H9 (cell line): ENCODE measurements at regions not wholly inside any gene's neighbourhood (a gene's known extent, or its start where the extent isn't known, plus 50 kb on each side); places are given as distances from the start of the nearest gene placed in this dataset.
A peak's percentile ranks its signal among the peaks of the same experiment; 100 is the strongest.

Experiments used
- DNase-seq: peaks from one replicate; pipeline ENCODE4 v3.0.0-alpha.2; 2017
- H2AFZ ChIP-seq: one replicate; pipeline ENCODE4 v1.6.1; 2013; ENCODE audit warnings: mild to moderate bottlenecking, low read length, control low read depth, moderate library complexity
- H2AK5ac ChIP-seq: 2 replicates; pipeline ENCODE4 v1.6.1; 2013; ENCODE audit warnings: low read length, control low read depth, mixed read lengths; ENCODE audit not compliant: insufficient read length
- H2BK120ac ChIP-seq: one replicate; pipeline ENCODE4 v1.6.1; 2013; ENCODE audit warnings: low read depth, mild to moderate bottlenecking, low read length, control low read depth, inconsistent platforms; ENCODE audit not compliant: poor library complexity, severe bottlenecking
- H2BK12ac ChIP-seq: 2 replicates; pipeline ENCODE4 v1.6.1; 2013; ENCODE audit warnings: low read length, control low read depth, mixed read lengths, low read depth; ENCODE audit not compliant: insufficient read length
- H2BK15ac ChIP-seq: 2 replicates; pipeline ENCODE4 v1.6.1; 2013; ENCODE audit warnings: low read depth, low read length, control low read depth
- H2BK20ac ChIP-seq: one replicate; pipeline ENCODE4 v1.6.1; 2013; ENCODE audit warnings: low read depth, mild to moderate bottlenecking, low read length, control low read depth, inconsistent platforms; ENCODE audit not compliant: poor library complexity, severe bottlenecking
- H2BK5ac ChIP-seq: 2 replicates; pipeline ENCODE4 v1.6.1; 2013; ENCODE audit warnings: low read length, control low read depth, mixed read lengths; ENCODE audit not compliant: insufficient read length
- H3K14ac ChIP-seq: 2 replicates; pipeline ENCODE4 v1.6.1; 2013; ENCODE audit warnings: low read length, control low read depth; ENCODE audit not compliant: insufficient read depth
- H3K18ac ChIP-seq: 2 replicates; pipeline ENCODE4 v1.6.1; 2013; ENCODE audit warnings: low read depth, mild to moderate bottlenecking, mixed read lengths, low read length, control low read depth; ENCODE audit not compliant: insufficient read length
- H3K23ac ChIP-seq: 2 replicates; pipeline ENCODE4 v1.6.1; 2013; ENCODE audit warnings: low read length, control low read depth, mixed read lengths, low read depth; ENCODE audit not compliant: insufficient read length
- H3K23me2 ChIP-seq: 2 replicates; pipeline ENCODE4 v1.6.1; 2013; ENCODE audit warnings: low read depth, mild to moderate bottlenecking, mixed read lengths, low read length, control low read depth; ENCODE audit not compliant: insufficient read length, poor library complexity, severe bottlenecking
- H3K27ac ChIP-seq: 2 replicates; pipeline ENCODE4 v1.5.1; 2013; ENCODE audit warnings: low read length, control low read depth, mixed read lengths, low read depth; ENCODE audit not compliant: insufficient read length
- H3K27me3 ChIP-seq: 2 replicates; pipeline ENCODE4 v1.6.1; 2013; ENCODE audit warnings: low read length, control low read depth, inconsistent platforms; ENCODE audit not compliant: insufficient read depth
- H3K4ac ChIP-seq: 2 replicates; pipeline ENCODE4 v1.6.1; 2013; ENCODE audit warnings: low read depth, mild to moderate bottlenecking, control low read depth, inconsistent platforms, low read length, moderate library complexity
- H3K4me1 ChIP-seq: 2 replicates; pipeline ENCODE4 v1.6.1; 2013; ENCODE audit warnings: low read length, control low read depth, inconsistent platforms; ENCODE audit not compliant: insufficient read depth
- H3K4me2 ChIP-seq: 2 replicates; pipeline ENCODE4 v1.6.1; 2013; ENCODE audit warnings: low read length, control low read depth, mixed read lengths; ENCODE audit not compliant: insufficient read length, insufficient read depth
- H3K56ac ChIP-seq: 2 replicates; pipeline ENCODE4 v1.6.1; 2013; ENCODE audit warnings: low read depth, mild to moderate bottlenecking, mixed read lengths, low read length, control low read depth; ENCODE audit not compliant: insufficient read length
- H3K79me1 ChIP-seq: 2 replicates; pipeline ENCODE4 v1.6.1; 2013; ENCODE audit warnings: low read depth, mild to moderate bottlenecking, moderate library complexity, low read length, control low read depth, inconsistent platforms; ENCODE audit not compliant: insufficient read depth, poor library complexity, severe bottlenecking
- H3K79me2 ChIP-seq: 2 replicates; pipeline ENCODE4 v1.6.1; 2013; ENCODE audit warnings: low read length, control low read depth, inconsistent platforms; ENCODE audit not compliant: insufficient read depth
- H3K9ac ChIP-seq: 2 replicates; pipeline ENCODE4 v1.6.1; 2013; ENCODE audit warnings: low read length, control low read depth, mixed read lengths; ENCODE audit not compliant: insufficient read length; ENCODE audit errors: extremely low read depth
- H3K9me3 ChIP-seq: one replicate; pipeline ENCODE4 v1.6.1; 2013; ENCODE audit warnings: low read depth, low read length, inconsistent platforms; ENCODE audit not compliant: control insufficient read depth
- H3T11ph ChIP-seq: one replicate; pipeline ENCODE4 v1.6.1; 2013; ENCODE audit warnings: mild to moderate bottlenecking, low read length, control low read depth, inconsistent platforms
- H4K20me1 ChIP-seq: one replicate; pipeline ENCODE4 v1.6.1; 2013; ENCODE audit not compliant: control insufficient read depth, insufficient read length, insufficient read depth
- H4K5ac ChIP-seq: 2 replicates; pipeline ENCODE4 v1.6.1; 2013; ENCODE audit warnings: low read depth, mild to moderate bottlenecking, mixed read lengths, low read length, control low read depth; ENCODE audit not compliant: insufficient read length
- H4K8ac ChIP-seq: replicated peaks from 2 replicates; pipeline ENCODE4 v1.6.1; 2013; ENCODE audit warnings: low read length, control low read depth, mixed read lengths, low read depth; ENCODE audit not compliant: insufficient read length
- H4K91ac ChIP-seq: 2 replicates; pipeline ENCODE4 v1.6.1; 2013; ENCODE audit warnings: low read depth, mild to moderate bottlenecking, moderate library complexity, mixed read lengths, low read length, control low read depth; ENCODE audit not compliant: insufficient read length
- H3K27ac Mint-ChIP-seq, 3 experiments: 2 replicates in 2 of 3; 3 replicates in 1 of 3; pipeline ENCODE4 v1.8.0; 2020 to 2021; ENCODE audit warnings: mixed read lengths in 3 of 3, mild to moderate bottlenecking in 1 of 3, moderate library complexity in 1 of 3
- H3K27me3 Mint-ChIP-seq: 2 replicates; pipeline ENCODE4 v1.8.0; 2021; ENCODE audit warnings: low read depth, mild to moderate bottlenecking, moderate library complexity, mixed read lengths
- H3K36me3 Mint-ChIP-seq, 3 experiments: 2 replicates in 2 of 3; 3 replicates in 1 of 3; pipeline ENCODE4 v1.8.0; 2020 to 2021; ENCODE audit warnings: low read depth in 3 of 3, mixed read lengths in 3 of 3; ENCODE audit not compliant: insufficient read depth in 1 of 3
- H3K4me1 Mint-ChIP-seq, 2 experiments: 2 replicates each; pipeline ENCODE4 v1.8.0; 2020; ENCODE audit warnings: mixed read lengths in 2 of 2
- H3K4me3 Mint-ChIP-seq, 2 experiments: 2 replicates in 1 of 2; 3 replicates in 1 of 2; pipeline ENCODE4 v1.8.0; 2020 to 2021; ENCODE audit warnings: mild to moderate bottlenecking in 2 of 2, mixed read lengths in 2 of 2, moderate library complexity in 1 of 2
- H3K9me3 Mint-ChIP-seq, 2 experiments: 2 replicates in 1 of 2; 3 replicates in 1 of 2; pipeline ENCODE4 v1.8.0; 2020; ENCODE audit warnings: mild to moderate bottlenecking in 2 of 2, mixed read lengths in 2 of 2, moderate library complexity in 1 of 2
- CTCF ChIP-seq: fragments of 200-600 bp; sonication (generic); conservative IDR thresholded peaks from 3 replicates; pipeline ENCODE4 v1.8.0; 2021; ENCODE audit warnings: antibody characterized with exemption, mild to moderate bottlenecking
- WGBS: extraction: QIAGEN DNeasy Blood & Tissue Kit; methylation state at CpG from one replicate; pipeline ENCODE4 v1.1.7; 2013; ENCODE audit warnings: missing lambda C conversion rate, low lambda C conversion rate, mixed read lengths; ENCODE audit not compliant: insufficient read length; ENCODE audit errors: extremely low coverage; 5-methylcytosine and 5-hydroxymethylcytosine counted together

GRCh38 chr1:229170778-229171505 lies 100.0 kb upstream of the RAB4A start:
- no CpG with 5 or more reads among the region's 8 CpGs for WGBS
- Histone ChIP-seq H3K14ac (no peak overlapping the region), H3K79me2 (no peaks in the 10 kb centered on the region), H2AFZ (no peak overlapping the region), H3K9ac (no peak overlapping the region), H4K8ac (no peak overlapping the region), H3K4me1 (peaks cover 3% of the 10 kb centered on the region; the same call in 1 of the 2 replicates), H4K20me1 (no peaks in the 10 kb centered on the region), H3K18ac (no peak overlapping the region), H4K5ac (no peak overlapping the region), H3K4me2 (no peak overlapping the region), H2AK5ac (no peak overlapping the region), H3K27ac (no peak overlapping the region), H3K23me2 (no peaks in the 10 kb centered on the region), H3K79me1 (no peaks in the 10 kb centered on the region), H2BK5ac (no peak overlapping the region), H4K91ac (no peak overlapping the region), H3K56ac (no peak overlapping the region), H3K23ac (no peak overlapping the region), H2BK12ac (no peak overlapping the region), H3T11ph (no peak overlapping the region), H3K9me3 (no peaks in the 10 kb centered on the region), H2BK15ac (no peak overlapping the region), H3K4ac (no peak overlapping the region), H3K27me3 (0 out of 2 replicates have a peak, but pooled peaks cover 2% of the 10 kb centered on the region), H2BK20ac (no peak overlapping the region), H2BK120ac (no peak overlapping the region)
- Mint-ChIP-seq H3K4me1 (peaks cover 20 to 26% of the 10 kb centered on the region in 2 experiments), H3K4me3 (no peak overlapping the region), H3K9me3 (peaks cover 17 to 21% of the 10 kb centered on the region in 2 experiments), H3K36me3 (peaks cover 5 to 21% (median 11%) of the 10 kb centered on the region in 3 experiments; a peak in 6 of 7 replicates), H3K27me3 (peaks cover 16% of the 10 kb centered on the region), H3K27ac (peak overlapping the region in 1 of 3 experiments; percentile 50; a peak in 3 of 7 replicates)
- DNase-seq = no peak
- TF ChIP-seq CTCF = no peak
